KBM-7 (cell line): ENCODE measurements at regions not wholly inside any gene's neighbourhood (a gene's known extent, or its start where the extent isn't known, plus 50 kb on each side); places are given as distances from the start of the nearest gene placed in this dataset.
"Not testable (repeated sequence)": the region's sequence is repeated elsewhere in the genome, so short reads cannot be mapped to it uniquely, and the experiment has no call there.

Experiments used
- DNase-seq: peaks from one replicate; pipeline ENCODE4 v3.0.0-alpha.2; 2015
- in situ Hi-C: fragments of 300-500 bp; cut with MboI; formaldehyde crosslinking; loops from 2 replicates; pipeline ENCODE4 v1.14.3; 2020; ENCODE audit warnings: low sequenced_read_pairs, low pct_unique_long_range_greater_than_20kb, mixed read lengths

DNA sequence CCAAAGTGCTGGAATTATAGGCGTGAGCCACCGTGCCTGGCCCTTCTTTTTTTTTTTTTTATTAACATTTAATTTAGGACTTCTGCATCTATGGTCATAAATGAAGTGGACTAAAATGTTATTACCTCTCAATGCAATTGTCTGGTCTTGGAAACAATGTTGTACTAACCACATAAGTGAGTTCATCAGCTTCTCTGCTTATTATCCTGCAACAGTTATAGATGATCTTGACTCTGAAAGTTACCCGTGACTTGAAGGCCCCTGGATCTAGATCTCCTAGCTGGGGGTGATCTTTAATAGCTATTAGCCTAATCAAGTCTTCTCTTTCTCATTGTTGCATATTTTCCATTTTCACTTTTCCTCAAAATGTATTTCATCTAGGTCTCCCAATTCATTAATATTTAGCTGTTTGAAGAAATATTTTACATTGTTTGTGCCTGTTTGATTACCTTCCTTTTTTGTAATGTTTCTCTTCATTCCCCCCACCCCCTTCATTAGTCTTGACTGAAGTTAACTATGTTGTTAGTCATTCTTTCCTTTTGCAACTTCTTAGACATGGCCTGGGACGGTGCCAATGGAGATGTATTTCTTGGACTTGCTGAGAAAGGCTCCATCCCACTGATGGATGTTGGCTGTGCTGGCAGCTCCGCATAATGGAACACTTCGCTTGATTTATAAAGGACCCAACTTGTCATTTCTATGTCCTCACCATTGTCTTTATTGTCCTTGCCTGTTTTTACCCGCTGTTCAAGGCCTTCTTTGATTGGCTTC is 141.6 kb upstream of the RIOK3 start:
- in situ Hi-C loops, result no loop called here
- no peak for DNase-seq

DNA sequence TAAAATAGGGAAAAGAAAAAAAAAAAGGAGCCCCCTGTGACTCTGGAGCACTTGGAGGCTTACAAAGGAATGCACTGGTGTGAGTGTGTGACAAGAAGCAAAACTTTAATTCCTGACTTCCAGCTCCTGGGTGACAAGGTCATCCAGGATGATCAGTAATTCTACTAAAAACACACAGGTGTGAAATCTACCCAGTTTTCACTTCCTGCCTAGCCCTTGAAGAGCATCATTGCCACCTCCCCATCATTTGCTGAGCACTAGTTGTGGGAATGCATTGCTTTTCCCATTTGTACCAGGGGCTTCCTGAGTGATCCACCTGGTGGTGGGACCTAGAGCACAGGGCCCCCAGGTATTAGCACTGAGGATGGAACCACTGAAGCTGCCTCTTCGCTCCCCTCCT is 139.7 kb upstream of the RIOK3 start:
- DNase-seq, result no peak
- in situ Hi-C loops, result no loop called here

DNA sequence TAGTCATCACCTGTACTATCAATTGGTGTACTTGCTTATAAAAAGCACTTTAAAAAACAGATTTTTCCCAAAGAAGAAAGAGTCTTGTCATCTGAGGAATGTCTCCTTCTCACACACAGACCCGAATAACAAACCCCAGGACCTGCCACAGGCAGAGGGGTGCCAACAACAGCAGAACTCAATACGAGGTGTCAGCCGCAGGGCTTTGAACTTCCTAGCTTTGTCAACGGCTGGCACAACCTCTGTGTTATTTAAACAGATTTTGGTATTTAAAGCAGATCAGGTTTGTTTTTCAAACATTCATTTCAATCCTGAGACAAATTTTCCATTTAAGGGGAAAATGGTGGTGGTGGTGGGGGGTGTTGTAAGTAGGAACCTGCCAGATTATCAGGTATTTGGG is 138.4 kb upstream of the RIOK3 start:
- in situ Hi-C loops, result no loop called here

DNA sequence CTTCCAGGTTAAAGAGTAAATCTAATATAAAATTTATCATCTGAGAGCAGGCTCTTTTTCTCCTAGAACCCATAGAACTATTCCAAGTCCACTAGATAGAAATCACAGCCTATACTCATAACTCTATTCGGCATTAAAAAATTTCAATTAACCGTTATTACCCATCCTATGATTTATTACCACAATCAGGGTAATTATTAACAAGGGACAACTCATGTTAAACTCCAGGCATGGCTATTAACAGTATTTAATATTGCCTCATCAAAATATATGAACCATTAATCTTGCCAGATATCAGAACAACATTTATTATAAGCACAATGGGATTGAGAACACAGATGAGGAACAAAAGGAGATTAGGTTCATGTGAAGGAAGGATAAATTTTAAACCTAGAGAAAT is 136.8 kb upstream of the RIOK3 start:
- DNase-seq, result no peak
- in situ Hi-C loops, result no loop called here

More for the DNA sequence above, 138.4 kb upstream of the RIOK3 start:
- DNase-seq, result no peak

DNA sequence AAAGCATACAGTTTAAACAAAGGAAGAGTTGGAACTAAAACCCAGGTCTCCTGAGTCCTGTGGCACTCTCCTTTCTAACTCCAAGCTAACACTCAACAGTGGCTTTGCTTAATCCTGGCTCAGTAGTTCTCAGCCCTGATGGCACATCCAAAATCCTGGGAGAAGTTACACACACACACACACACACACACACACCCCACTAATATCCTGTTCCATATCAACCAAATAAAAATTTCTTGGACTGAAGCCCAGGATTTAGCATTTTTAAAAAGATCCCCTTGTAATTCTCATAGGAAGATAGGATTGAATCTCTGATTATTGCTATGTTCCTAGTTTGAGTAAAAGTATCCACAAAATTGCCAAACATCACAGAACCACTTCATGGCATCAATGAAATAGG is 136.1 kb upstream of the RIOK3 start:
- in situ Hi-C loops, result no loop called here
- DNase-seq, result no peak

DNA sequence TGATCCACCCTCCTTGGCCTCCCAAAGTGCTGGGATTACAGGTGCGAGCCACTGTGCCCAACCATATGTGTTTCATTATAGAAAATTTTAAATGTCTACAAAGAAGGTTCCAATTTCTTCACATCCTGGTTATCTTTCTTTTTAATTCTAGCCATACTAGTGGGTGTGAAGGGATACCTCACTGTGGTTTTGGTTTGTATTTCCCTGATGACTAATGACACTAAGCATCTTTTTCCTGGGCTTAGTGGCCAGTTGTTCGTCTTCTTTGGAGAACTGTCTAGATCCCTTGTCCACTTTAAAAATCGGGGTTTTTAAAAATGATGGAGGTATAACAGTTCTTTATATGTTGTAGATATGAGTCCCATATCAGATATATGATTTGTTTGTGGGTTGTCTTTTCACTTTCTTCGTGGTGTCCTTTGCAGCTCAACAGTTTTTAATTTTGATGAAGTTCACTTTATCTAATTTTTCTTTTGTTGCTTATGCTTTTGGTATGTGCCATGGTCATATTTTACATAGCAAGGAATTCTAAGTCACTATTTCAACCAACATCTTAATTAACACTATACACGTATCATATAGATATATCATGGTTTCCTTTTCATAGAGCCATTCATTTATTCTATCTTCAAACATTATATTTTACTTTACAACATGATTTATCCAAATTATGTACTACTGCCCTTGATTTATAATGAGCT is 135.0 kb upstream of the RIOK3 start:
- no peak for DNase-seq

DNA sequence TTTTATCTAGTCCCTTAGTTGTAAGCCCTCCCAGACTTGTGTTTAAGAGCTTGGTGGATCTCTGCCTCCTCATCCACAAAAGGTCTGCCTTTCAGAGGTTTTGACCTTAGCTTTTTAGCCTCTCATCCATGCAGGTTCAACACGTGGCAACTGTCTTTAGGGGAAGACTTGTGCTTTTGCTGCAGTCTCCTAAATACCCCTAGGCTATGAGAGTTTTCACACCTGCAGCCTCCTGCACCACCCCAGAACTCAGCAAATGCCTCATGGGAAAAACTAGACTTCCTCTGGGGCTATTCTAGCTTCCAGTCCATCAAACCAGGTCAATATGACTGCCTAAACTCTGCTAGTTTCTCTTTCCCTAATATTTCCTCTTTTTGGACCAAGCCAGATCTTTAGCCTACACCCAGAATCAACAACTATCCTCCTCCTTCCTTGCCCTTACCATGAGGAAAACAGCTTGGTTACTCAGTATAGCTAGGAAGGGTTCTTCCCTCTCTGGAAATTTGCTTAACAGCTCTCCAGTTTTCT is 132.3 kb upstream of the RIOK3 start:
- DNase-seq, result no peak
- in situ Hi-C loops, result no loop called here

More for the DNA sequence above, 135.0 kb upstream of the RIOK3 start:
- in situ Hi-C loops, result no loop called here

DNA sequence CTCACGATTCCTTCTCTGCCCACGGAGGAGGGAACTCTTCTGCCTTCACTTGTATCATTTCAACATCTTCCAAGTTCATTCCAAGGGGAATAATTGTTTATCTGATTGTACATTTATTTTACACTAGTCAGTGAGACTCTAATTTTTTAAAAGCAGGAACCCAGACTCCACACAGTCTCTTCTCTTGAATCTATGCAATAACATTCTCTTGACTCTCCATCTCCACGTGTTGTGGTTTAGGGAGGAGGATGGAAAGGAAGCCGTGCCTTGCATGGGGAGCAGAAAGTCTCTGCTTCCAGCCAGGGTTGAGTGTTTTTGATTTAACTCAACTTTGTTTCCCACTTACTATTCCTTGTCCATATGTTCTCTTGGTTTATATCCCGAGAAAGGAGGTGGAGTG is 131.1 kb upstream of the RIOK3 start:
- no peak for DNase-seq
- in situ Hi-C loops, result no loop called here

DNA sequence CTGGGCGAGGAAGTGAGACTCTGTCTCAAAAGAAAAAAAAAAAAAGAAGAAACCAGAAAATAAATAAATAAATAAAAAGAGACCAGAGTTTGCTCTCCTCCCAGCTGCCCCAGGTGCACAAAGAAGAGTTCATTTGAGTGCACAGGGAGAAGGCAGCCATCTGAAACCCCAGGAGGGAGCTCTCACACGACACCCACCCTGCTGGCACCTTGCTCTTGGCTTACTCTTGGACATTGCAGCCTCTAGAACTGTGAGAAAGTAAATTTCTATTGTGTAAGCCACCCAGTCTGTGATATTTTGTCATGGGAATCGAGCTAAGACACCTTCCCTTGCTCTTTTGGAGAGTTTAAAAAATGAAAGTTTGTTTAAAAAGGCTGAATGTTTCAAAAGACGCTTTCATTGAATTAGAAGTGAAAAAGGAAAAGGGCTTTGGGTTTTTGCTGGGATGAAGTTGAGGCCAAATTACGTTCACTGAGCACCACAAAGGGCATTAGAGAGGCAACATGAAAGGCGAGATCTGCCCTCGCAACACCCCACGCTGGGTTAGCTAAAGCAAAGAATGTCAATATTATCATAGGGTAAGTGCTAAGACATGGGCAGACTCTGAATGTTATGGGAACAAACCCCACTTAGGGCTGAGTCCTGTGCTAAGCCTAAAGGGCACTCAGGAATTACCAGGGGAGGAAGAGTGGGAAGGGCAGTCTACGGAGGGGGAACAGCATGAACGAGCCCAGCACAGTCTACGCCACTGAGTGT is 128.9 kb upstream of the RIOK3 start:
- no peak for DNase-seq
- in situ Hi-C loops, result no loop called here

DNA sequence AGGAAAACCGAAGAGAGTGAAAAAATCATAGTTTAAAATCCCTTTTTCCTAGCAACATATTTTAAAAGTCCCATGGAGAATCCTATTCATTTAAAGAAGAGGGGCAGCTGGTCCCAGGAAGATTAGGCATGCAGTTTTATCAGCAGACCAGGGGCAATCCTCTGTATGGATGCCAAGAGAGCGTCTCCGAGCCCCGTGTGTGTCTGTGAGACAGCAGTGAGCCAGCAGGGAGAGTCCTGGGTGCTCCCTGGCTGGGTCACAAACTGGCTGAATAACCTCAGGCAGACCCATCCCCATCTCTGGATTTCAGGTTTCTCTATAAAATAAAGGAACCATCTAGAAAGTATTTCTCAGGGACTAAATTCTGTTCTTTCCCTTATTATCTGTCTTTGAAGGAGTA is 128.2 kb upstream of the RIOK3 start:
- in situ Hi-C loops, result no loop called here
- no peak for DNase-seq

DNA sequence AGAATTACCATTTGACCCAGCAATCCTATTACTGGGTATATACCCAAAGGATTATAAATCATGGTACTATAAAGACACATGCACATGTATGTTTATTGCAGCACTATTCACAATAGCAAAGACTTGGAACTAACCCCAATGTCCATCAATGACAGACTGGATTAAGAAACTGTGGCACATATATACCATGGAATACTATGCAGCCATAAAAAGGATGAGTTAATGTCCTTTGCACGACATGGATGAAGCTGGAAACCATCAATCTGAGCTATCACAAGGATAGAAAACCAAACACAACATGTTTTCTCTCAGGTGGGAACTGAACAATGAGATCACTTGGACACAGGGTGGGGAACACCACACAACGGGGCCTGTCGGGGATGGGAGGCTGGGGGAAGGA is 123.4 kb upstream of the RIOK3 start:
- DNase-seq, in situ Hi-C loops: not testable (repeated sequence)

DNA sequence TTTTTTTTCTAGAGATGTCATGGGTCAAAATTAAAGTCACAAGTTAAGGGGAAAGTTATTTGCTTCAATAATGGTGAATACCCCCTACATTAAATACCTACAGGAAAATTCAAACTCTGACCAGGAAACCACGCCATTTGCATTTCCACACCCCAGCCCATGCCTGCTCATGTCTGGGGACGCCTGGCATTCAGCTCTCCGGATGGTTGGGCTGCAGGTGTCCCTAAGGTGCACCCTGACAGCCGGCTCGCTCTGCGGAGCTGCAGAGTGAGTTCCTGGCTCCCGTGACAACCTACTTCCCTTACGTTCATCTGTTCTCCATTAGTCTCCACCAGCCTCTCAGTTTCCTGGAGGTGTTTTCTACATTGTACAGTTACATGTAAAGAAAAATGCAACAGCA is 122.7 kb upstream of the RIOK3 start:
- in situ Hi-C loops, result no loop called here
- DNase-seq, result no peak

DNA sequence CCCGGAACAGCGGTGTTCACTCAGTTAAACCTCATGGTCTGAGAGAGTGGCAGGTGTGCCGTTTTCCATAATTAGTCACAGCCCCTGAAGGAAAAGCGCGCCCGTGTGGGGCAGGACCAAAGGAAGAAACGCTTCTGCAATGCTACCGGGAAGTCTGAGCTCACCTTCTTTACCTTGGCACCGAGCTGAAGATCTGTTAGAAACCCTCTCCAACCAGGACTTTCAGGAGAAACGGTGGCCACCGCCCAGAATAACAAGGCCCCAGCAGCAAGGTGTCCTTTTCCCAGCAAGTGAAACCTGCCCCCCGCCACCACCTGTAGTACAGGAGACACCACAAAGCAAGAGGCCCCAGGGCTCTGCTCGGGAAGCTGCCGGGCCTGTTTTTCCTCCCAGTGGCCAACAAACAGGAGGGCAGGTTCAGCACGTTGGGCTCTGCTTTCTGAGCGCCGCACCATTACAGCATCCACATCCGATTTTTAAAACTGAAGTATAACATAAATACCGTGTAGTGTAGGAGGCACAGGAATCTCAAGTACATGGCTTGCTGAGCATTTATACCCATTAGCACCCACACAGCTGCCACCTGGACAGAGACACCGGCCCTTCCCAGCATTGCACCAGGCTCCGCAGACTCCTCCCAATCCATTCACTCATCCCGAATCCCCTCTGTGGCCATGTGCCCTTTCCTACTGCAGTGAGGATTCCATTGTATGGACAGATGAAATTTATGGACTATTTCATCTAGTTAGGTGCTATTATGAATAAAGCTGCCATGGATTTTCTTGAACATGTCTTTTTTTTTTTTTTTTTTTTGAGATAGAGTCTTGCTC is 121.8 kb upstream of the RIOK3 start:
- in situ Hi-C loops, result no loop called here

DNA sequence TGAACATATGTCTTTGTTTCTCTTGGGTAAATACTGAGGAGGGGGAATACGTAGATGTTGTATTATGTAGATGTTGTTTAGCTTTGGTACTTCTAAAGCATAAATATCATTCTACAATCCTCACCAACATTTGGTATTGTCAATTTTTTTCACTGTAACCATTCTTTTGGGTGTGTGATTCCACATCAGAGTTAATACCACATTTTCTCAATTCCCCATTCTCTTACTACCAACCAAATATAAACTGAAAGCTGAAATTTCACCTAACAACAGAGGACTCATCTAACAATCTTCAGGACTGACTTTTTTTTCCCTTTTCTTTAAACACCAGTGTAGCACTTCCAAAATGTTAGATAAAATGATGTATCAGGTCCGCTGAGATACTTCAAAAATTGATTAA is 120.7 kb upstream of the RIOK3 start:
- in situ Hi-C loops, result no loop called here
- DNase-seq, result no peak

More for the DNA sequence above, 121.8 kb upstream of the RIOK3 start:
- no peak for DNase-seq

DNA sequence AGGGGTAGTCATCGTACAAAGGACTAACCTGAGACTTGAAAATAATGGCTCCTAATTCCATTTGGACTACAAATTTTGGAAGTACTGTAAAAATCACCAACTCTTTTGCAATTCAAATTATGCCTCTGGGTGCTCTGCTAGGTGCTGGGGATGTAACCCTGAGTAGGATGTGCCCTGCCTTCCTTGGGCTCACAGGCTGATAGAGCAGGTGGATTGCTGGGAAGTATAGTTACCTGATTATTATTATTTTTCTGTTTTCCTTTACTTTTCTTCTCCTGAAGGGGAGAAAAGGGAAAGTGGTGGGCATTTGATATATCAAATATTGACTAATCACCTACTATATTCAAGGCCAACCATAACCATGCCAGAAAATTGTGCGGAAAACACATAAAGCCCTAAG is 119.3 kb upstream of the RIOK3 start:
- DNase-seq, result no peak
- in situ Hi-C loops, result no loop called here

DNA sequence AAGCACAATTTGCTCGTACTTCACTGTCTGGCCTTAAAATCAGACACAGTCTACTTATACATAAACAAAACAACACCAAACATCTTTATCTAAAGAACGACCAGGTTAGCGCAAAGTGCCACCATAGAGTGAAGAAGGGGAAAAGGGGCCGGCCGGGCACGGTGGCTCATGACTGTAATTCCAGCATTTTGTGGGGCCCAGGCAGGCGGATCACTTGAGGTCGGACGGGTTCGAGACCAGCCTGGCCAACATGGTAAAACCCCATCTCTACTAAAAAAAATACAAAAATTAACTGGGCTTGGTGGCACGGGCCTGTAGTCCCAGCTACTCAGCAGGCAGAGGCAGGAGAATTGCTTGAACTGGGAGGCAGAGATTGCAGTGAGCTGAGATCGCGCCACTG is 118.5 kb upstream of the RIOK3 start:
- in situ Hi-C loops, result no loop called here

DNA sequence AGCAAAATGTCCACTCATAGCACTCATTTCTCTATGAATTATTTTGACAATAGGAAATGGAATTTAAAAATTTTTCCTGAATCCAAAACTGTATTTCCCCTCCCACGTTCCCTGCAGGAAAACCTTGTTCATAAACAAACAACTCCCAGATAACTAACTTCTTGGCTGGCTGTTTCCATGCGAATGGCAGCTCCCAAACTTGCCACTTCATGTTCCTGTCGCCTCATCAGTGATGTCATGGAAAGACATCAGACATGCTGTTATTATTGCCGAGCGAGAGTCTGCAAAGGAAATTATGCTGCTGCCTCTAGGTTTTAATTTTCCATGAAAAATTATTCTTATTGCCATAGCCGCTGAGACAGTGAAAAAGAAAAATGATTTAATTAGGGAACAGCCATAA is 117.0 kb upstream of the RIOK3 start:
- DNase-seq, result no peak
- in situ Hi-C loops, result no loop called here

More for the DNA sequence above, 118.5 kb upstream of the RIOK3 start:
- DNase-seq, result no peak

DNA sequence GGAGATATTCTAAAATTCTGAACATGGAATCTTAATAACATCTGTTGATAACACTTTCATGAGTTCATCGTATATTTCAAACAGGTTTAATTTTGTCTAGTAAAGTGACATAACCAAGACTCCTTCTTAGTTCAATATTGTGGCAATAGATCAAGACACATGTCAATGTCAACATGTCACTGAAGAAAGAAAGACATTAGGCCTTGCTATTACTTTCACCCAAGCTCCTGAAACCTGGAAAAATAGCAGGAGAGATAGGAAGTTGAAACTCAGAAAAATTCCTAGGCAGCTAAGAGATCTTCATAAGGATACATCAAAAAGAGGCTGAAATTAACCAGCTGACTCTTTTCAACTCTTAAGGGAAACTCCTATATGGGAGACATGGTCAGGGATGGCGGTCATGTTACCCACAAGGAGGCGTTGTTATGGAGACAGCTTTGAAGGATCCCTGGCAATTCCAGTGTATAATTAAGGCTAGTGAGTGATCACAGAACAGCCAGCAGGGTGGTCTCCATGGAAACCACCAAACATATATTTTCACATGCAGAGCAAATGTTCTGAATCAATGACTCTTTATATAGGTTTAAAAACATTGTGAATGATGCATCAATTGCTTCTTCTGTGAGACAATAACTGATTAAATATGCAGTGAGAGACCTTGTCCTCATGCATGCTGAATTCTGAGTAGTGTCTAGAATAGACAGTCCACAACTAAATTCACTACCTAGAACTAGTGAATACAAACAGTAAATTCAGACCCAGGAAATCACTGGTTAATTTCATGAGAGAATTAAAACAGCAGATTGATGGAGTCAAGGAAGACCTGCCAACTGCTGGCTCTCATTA is 115.3 kb upstream of the RIOK3 start:
- in situ Hi-C loops, result no loop called here
- no peak for DNase-seq
